HG02571 (cell line): ENCODE measurements at regions not wholly inside any gene's neighbourhood (a gene's known extent, or its start where the extent isn't known, plus 50 kb on each side); places are given as distances from the start of the nearest gene placed in this dataset.

Source experiments
- ATAC-seq: cut with Tn5 transposase; IDR thresholded peaks from one replicate; pipeline ENCODE4 v1.9.1; 2021; ENCODE audit warnings: mild to moderate bottlenecking, moderate library complexity; ENCODE audit not compliant: unreplicated experiment

GRCh38 chr14:21725250-21725649, 51.6 kb upstream of the OR4E1 start:
- ATAC-seq: no peak

- no peak for ATAC-seq
These were observed 50.7 kb upstream of the OR4E1 start for GRCh38 chr14:21724090-21724973.

GRCh38 chr14:21723431-21724045, 49.9 kb upstream of the OR4E1 start:
- no peak for ATAC-seq
